A673 (cell line): ENCODE measurements at regions not wholly inside any gene's neighbourhood (a gene's known extent, or its start where the extent isn't known, plus 50 kb on each side); places are given as distances from the start of the nearest gene placed in this dataset.
"Not testable (repeated sequence)": the region's sequence is repeated elsewhere in the genome, so short reads cannot be mapped to it uniquely, and the experiment has no call there.

ENCODE experiments used
- BruUV-seq: library from RNA; stranded (reverse); fragments of 400-500 nt; replicated peaks from 2 replicates; lab custom pipeline; 2021; lab: Mats Ljungman, UMichigan
- CTCF ChIA-PET: fragments of 300-600 bp; sonication (Branson Sonifier 250); formaldehyde crosslinking; loops from one replicate; lab custom pipeline; 2022; ENCODE audit warnings: antibody characterized with exemption; lab: Charles Lee
- POLR2A ChIA-PET: fragments of 300-600 bp; sonication (Branson Sonifier 250); formaldehyde crosslinking; loops from one replicate; lab custom pipeline; 2022; ENCODE audit warnings: antibody characterized with exemption; ENCODE audit not compliant: low non-redundant PET; lab: Charles Lee
- DNase-seq: peaks from one replicate; pipeline ENCODE4 v3.0.0-alpha.2; 2015; ENCODE audit warnings: low spot score
- H3K27ac ChIP-seq: fragments of 200-600 bp; sonication (generic); 2 replicates; pipeline ENCODE4 v1.5.1; 2016; ENCODE audit warnings: mixed run types, low read depth, mild to moderate bottlenecking, mixed read lengths, antibody characterized with exemption, low read length; ENCODE audit not compliant: poor library complexity, severe bottlenecking
- H3K27me3 ChIP-seq: fragments of 200-600 bp; sonication (generic); replicated peaks from 2 replicates; pipeline ENCODE4 v1.6.1; 2017; ENCODE audit warnings: mixed run types, low read depth, mild to moderate bottlenecking, mixed read lengths, antibody characterized with exemption, low read length; ENCODE audit not compliant: insufficient read depth, poor library complexity
- H3K36me3 ChIP-seq: fragments of 200-600 bp; sonication (generic); 2 replicates; pipeline ENCODE4 v1.6.1; 2016; ENCODE audit warnings: mixed run types, mild to moderate bottlenecking, mixed read lengths, antibody characterized with exemption, low read length; ENCODE audit not compliant: insufficient read depth, poor library complexity, severe bottlenecking
- H3K4me1 ChIP-seq: fragments of 200-600 bp; sonication (generic); 2 replicates; pipeline ENCODE4 v1.6.1; 2017; ENCODE audit warnings: mixed run types, mild to moderate bottlenecking, mixed read lengths, antibody characterized with exemption, low read length; ENCODE audit not compliant: insufficient read depth, poor library complexity, severe bottlenecking
- H3K4me3 ChIP-seq: fragments of 200-600 bp; sonication (generic); 2 replicates; pipeline ENCODE4 v1.5.1; 2016; ENCODE audit warnings: low read depth, mixed run types, mild to moderate bottlenecking, mixed read lengths, low read length; ENCODE audit not compliant: poor library complexity, severe bottlenecking
- H3K9me3 ChIP-seq: fragments of 200-600 bp; sonication (generic); 2 replicates; pipeline ENCODE4 v1.6.1; 2016; ENCODE audit warnings: mixed run types, low read depth, mild to moderate bottlenecking, mixed read lengths, antibody characterized with exemption, low read length; ENCODE audit not compliant: poor library complexity, severe bottlenecking
- CTCF ChIP-seq: fragments of 300-800, 200-600 bp; sonication (generic); conservative IDR thresholded peaks from 2 replicates; pipeline ENCODE4 v1.5.1; 2017; ENCODE audit warnings: low read depth, mild to moderate bottlenecking, antibody characterized with exemption, low read length, moderate library complexity, mixed read lengths
- EZH2 ChIP-seq: fragments of 200-600 bp; sonication (generic); IDR thresholded peaks from 2 replicates; pipeline ENCODE4 v1.6.1; 2017; ENCODE audit warnings: borderline replicate concordance, low read depth, mild to moderate bottlenecking, mixed read lengths, antibody characterized with exemption, low read length; ENCODE audit not compliant: poor library complexity, severe bottlenecking
- intact Hi-C: fragments of 100-400 bp; cut with micrococcal nuclease; formaldehyde crosslinking; loops from one replicate; pipeline ENCODE4 v1.10.0; 2022; ENCODE audit not compliant: unreplicated experiment

- no peak overlapping the region for H3K4me3 ChIP-seq
- no peak for DNase-seq
- CTCF ChIA-PET = no interaction called here
- no peak overlapping the region for H3K27ac ChIP-seq
- intact Hi-C loops = no loop called here
- no TSS peak for BruUV-seq
- H3K4me1 ChIP-seq = no peaks in the 10 kb centered on the region
- no peaks in the 10 kb centered on the region for H3K27me3 ChIP-seq
- no peaks in the 10 kb centered on the region for H3K36me3 ChIP-seq
- TF ChIP-seq EZH2 = no peak
- no peak for TF ChIP-seq CTCF
- POLR2A ChIA-PET = no interaction called here
- no peaks in the 10 kb centered on the region for H3K9me3 ChIP-seq
Observed at GRCh38 chr4:177256950-177257349, 52.7 kb upstream of the NEIL3 start.

GRCh38 chr4:177259466-177259865 is 50.2 kb upstream of the NEIL3 start:
- H3K36me3 ChIP-seq, POLR2A ChIA-PET, H3K27me3 ChIP-seq, DNase-seq, H3K9me3 ChIP-seq, intact Hi-C loops, H3K27ac ChIP-seq, BruUV-seq, CTCF ChIA-PET, H3K4me1 ChIP-seq, H3K4me3 ChIP-seq: not testable (repeated sequence)
